PFSK-1 (cell line): ENCODE measurements at regions not wholly inside any gene's neighbourhood (a gene's known extent, or its start where the extent isn't known, plus 50 kb on each side); places are given as distances from the start of the nearest gene placed in this dataset.

Source experiments
- FOXP2 ChIP-seq: optimal IDR thresholded peaks from 2 replicates; pipeline ENCODE3; 2011; ENCODE audit warnings: borderline replicate concordance, control low read depth, inconsistent platforms; ENCODE audit not compliant: insufficient read depth; ENCODE audit errors: extremely low read length, extremely low read depth
- POLR2AphosphoS5 ChIP-seq: IDR thresholded peaks from 2 replicates; pipeline ENCODE4 v1.6.1; 2012; ENCODE audit warnings: low read depth, mild to moderate bottlenecking, control low read depth, low read length, moderate library complexity
- REST ChIP-seq, 2 experiments: IDR thresholded peaks; 2 replicates each; pipeline versions ENCODE4 v1.6.1 to v1.8.0; 2011 to 2012; ENCODE audit warnings: low read depth in 2 of 2, low read length in 2 of 2, control low read depth in 1 of 2, inconsistent platforms in 1 of 2, mild to moderate bottlenecking in 1 of 2, moderate library complexity in 1 of 2; ENCODE audit not compliant: insufficient read depth in 1 of 2
- SIN3A ChIP-seq: IDR thresholded peaks from 2 replicates; pipeline ENCODE4 v1.6.1; 2012; ENCODE audit warnings: mild to moderate bottlenecking, low read length, moderate library complexity, borderline replicate concordance; ENCODE audit not compliant: insufficient read depth
- TAF1 ChIP-seq: IDR thresholded peaks from 2 replicates; pipeline ENCODE4 v1.6.1; 2012; ENCODE audit warnings: low read length, control low read depth, borderline replicate concordance; ENCODE audit not compliant: insufficient read depth

GRCh38 chr5:18003312-18003711, 369.1 kb downstream of the TAF11L14 start:
- no peak for TF ChIP-seq POLR2AphosphoS5
- TF ChIP-seq REST (IDR thresholded peaks at IDR 0.05; ENCODE audit: insufficient read depth in 1 of 2, low read depth in 2 of 2, low read length in 2 of 2) = no peak
- TF ChIP-seq FOXP2 = no peak
- TF ChIP-seq SIN3A = no peak

DNA sequence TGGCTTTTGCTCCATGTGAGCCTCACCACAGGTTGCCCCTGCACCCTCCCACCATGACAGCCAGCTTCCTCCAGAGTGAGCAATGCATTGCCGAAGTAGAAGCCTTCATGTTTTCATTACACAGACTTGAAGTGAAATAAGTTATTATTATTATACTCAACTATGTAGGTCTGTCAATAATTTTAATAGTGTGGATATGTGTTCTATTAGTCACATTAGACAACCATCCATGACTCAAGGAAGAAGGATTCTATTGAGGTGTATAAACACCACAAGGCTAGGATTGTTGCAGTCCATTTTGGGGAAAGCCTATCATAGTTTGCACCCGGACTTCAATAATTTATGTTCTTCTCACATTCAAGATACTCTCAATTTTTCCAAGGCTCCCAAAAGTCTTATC, 369.5 kb downstream of the TAF11L14 start:
- TF ChIP-seq TAF1 = no peak

- no peak for TF ChIP-seq FOXP2
- no peak for TF ChIP-seq TAF1
- no peak for TF ChIP-seq REST (IDR thresholded peaks at IDR 0.05; ENCODE audit: insufficient read depth in 1 of 2, low read depth in 2 of 2, low read length in 2 of 2)
- no peak for TF ChIP-seq SIN3A
- TF ChIP-seq POLR2AphosphoS5 = no peak
Observed at GRCh38 chr5:18008940-18009339, 374.7 kb downstream of the TAF11L14 start.

- TF ChIP-seq FOXP2 (no peak), REST (IDR thresholded peaks at IDR 0.05; ENCODE audit: insufficient read depth in 1 of 2, low read depth in 2 of 2, low read length in 2 of 2) (no peak), SIN3A (no peak)
Observed at GRCh38 chr5:18010053-18010452, 375.8 kb downstream of the TAF11L14 start.

DNA sequence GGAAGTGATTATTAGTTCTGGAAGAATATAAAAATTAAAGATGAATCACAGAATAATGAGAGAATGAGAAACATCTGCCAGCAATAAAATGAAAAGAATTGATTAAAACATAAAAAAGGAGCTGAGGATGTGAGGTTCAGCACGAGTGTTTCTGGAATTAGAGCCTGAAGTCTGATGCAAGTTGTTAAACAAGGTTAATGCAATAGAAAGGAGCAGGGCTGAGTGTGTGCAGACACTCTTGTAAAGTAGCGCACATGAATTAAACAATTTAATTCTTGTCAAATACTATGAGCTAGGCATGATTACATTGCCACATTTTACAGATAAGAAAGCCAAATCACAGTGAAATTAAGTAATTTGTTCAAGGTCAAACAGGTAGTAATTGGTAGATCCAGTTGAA, 384.2 kb downstream of the TAF11L14 start:
- TF ChIP-seq TAF1 (no peak), POLR2AphosphoS5 (no peak)

- no peak for TF ChIP-seq FOXP2
- TF ChIP-seq TAF1 = no peak
- TF ChIP-seq SIN3A = no peak
- TF ChIP-seq POLR2AphosphoS5 = no peak
- no peak for TF ChIP-seq REST (IDR thresholded peaks at IDR 0.05; ENCODE audit: insufficient read depth in 1 of 2, low read depth in 2 of 2, low read length in 2 of 2)
Observed at GRCh38 chr5:18023275-18023674, 389.0 kb downstream of the TAF11L14 start.
